BLaER1 (cell line): ENCODE measurements at regions not wholly inside any gene's neighbourhood (a gene's known extent, or its start where the extent isn't known, plus 50 kb on each side); places are given as distances from the start of the nearest gene placed in this dataset.

ENCODE experiments used
- H3K27ac ChIP-seq: shearing (Covaris generic); formaldehyde crosslinking; 2 replicates; pipeline ENCODE4 v1.8.1; 2022
- H3K27me3 ChIP-seq: shearing (Covaris generic); formaldehyde crosslinking; 2 replicates; pipeline ENCODE4 v1.8.1; 2022
- H3K36me3 ChIP-seq: shearing (Covaris generic); formaldehyde crosslinking; 2 replicates; pipeline ENCODE4 v1.8.1; 2022
- H3K4me1 ChIP-seq: shearing (Covaris generic); formaldehyde crosslinking; 2 replicates; pipeline ENCODE4 v1.8.1; 2022
- H3K4me2 ChIP-seq: shearing (Covaris generic); formaldehyde crosslinking; 2 replicates; pipeline ENCODE4 v1.8.1; 2022
- H3K4me3 ChIP-seq: shearing (Covaris generic); formaldehyde crosslinking; 2 replicates; pipeline ENCODE4 v1.8.1; 2022
- H3K9ac ChIP-seq: shearing (Covaris generic); formaldehyde crosslinking; 2 replicates; pipeline ENCODE4 v1.8.1; 2022
- H3K9me3 ChIP-seq: shearing (Covaris generic); formaldehyde crosslinking; 2 replicates; pipeline ENCODE4 v1.8.1; 2022
- H4K20me1 ChIP-seq: shearing (Covaris generic); formaldehyde crosslinking; 2 replicates; pipeline ENCODE4 v1.8.1; 2022
- Cebpa-rat ChIP-seq: shearing (Covaris generic); IDR thresholded peaks from 2 replicates; pipeline ENCODE4 v1.8.1; 2022

GRCh38 chr17:63162406-63163157, 196.5 kb downstream of the TANC2 start:
- no peaks in the 10 kb centered on the region for H4K20me1 ChIP-seq
- H3K27me3 ChIP-seq, result no peaks in the 10 kb centered on the region
- H3K36me3 ChIP-seq, result no peaks in the 10 kb centered on the region
- no peaks in the 10 kb centered on the region for H3K9me3 ChIP-seq
- TF ChIP-seq Cebpa-rat, result no peak
- no peak overlapping the region for H3K9ac ChIP-seq
- no peak overlapping the region for H3K4me3 ChIP-seq
- H3K27ac ChIP-seq, result no peak overlapping the region
- H3K4me1 ChIP-seq, result no peaks in the 10 kb centered on the region
- H3K4me2 ChIP-seq, result no peak overlapping the region

GRCh38 chr17:63163158-63163520, 197.1 kb downstream of the TANC2 start:
- H3K9ac ChIP-seq, result no peak overlapping the region

GRCh38 chr17:63165400-63165799, 199.4 kb downstream of the TANC2 start:
- no peak for TF ChIP-seq Cebpa-rat
- Histone ChIP-seq H3K9ac (no peak overlapping the region), H3K4me2 (no peak overlapping the region), H4K20me1 (no peaks in the 10 kb centered on the region), H3K4me1 (no peaks in the 10 kb centered on the region), H3K4me3 (no peak overlapping the region), H3K27me3 (no peaks in the 10 kb centered on the region), H3K27ac (no peak overlapping the region), H3K9me3 (no peaks in the 10 kb centered on the region), H3K36me3 (no peaks in the 10 kb centered on the region)

More at GRCh38 chr17:63163158-63163520, 197.1 kb downstream of the TANC2 start:
- no peak overlapping the region for H3K4me3 ChIP-seq
- H3K27me3 ChIP-seq, result no peaks in the 10 kb centered on the region
- H3K9me3 ChIP-seq, result no peaks in the 10 kb centered on the region
- no peaks in the 10 kb centered on the region for H3K36me3 ChIP-seq
- no peaks in the 10 kb centered on the region for H3K4me1 ChIP-seq
- H4K20me1 ChIP-seq, result no peaks in the 10 kb centered on the region
- no peak for TF ChIP-seq Cebpa-rat
- H3K4me2 ChIP-seq, result no peak overlapping the region
- no peak overlapping the region for H3K27ac ChIP-seq

- Histone ChIP-seq H3K4me3 (no peak overlapping the region), H3K27me3 (no peaks in the 10 kb centered on the region), H3K9ac (no peak overlapping the region), H3K36me3 (no peaks in the 10 kb centered on the region), H3K9me3 (peaks cover 6% of the 10 kb centered on the region; the same call in 1 of the 2 replicates), H3K4me1 (no peaks in the 10 kb centered on the region), H3K4me2 (no peak overlapping the region), H3K27ac (no peak overlapping the region), H4K20me1 (no peaks in the 10 kb centered on the region)
- no peak for TF ChIP-seq Cebpa-rat
These were observed 204.8 kb downstream of the TANC2 start for GRCh38 chr17:63170795-63171194.

GRCh38 chr17:63171428-63172393, 205.7 kb downstream of the TANC2 start:
- Histone ChIP-seq H4K20me1 (no peaks in the 10 kb centered on the region), H3K9me3 (peaks cover 14% of the 10 kb centered on the region), H3K27ac (no peak overlapping the region), H3K4me1 (no peaks in the 10 kb centered on the region), H3K4me3 (no peak overlapping the region), H3K9ac (no peak overlapping the region), H3K36me3 (no peaks in the 10 kb centered on the region), H3K27me3 (no peaks in the 10 kb centered on the region), H3K4me2 (no peak overlapping the region)
- no peak for TF ChIP-seq Cebpa-rat

GRCh38 chr17:63173450-63173849, 207.4 kb downstream of the TANC2 start:
- Histone ChIP-seq H3K4me1 (no peaks in the 10 kb centered on the region), H3K9me3 (peaks cover 14% of the 10 kb centered on the region), H3K4me2 (no peak overlapping the region), H3K27ac (no peak overlapping the region), H3K4me3 (no peak overlapping the region), H3K9ac (no peak overlapping the region), H3K36me3 (no peaks in the 10 kb centered on the region), H4K20me1 (no peaks in the 10 kb centered on the region), H3K27me3 (no peaks in the 10 kb centered on the region)
- no peak for TF ChIP-seq Cebpa-rat

GRCh38 chr17:63173903-63174302, 207.9 kb downstream of the TANC2 start:
- H4K20me1 ChIP-seq, result no peaks in the 10 kb centered on the region
- no peak overlapping the region for H3K9ac ChIP-seq
- H3K36me3 ChIP-seq, result no peaks in the 10 kb centered on the region
- peaks cover 14% of the 10 kb centered on the region for H3K9me3 ChIP-seq
- no peak overlapping the region for H3K4me2 ChIP-seq
- no peaks in the 10 kb centered on the region for H3K27me3 ChIP-seq
- no peak overlapping the region for H3K27ac ChIP-seq
- H3K4me1 ChIP-seq, result no peaks in the 10 kb centered on the region
- TF ChIP-seq Cebpa-rat, result no peak
- no peak overlapping the region for H3K4me3 ChIP-seq

GRCh38 chr17:63178530-63178929, 212.5 kb downstream of the TANC2 start:
- Histone ChIP-seq H3K4me2 (no peak overlapping the region), H3K27ac (no peak overlapping the region)

GRCh38 chr17:63181856-63182255, 215.8 kb downstream of the TANC2 start:
- Histone ChIP-seq H3K4me3 (no peak overlapping the region), H3K36me3 (no peaks in the 10 kb centered on the region), H3K27me3 (no peaks in the 10 kb centered on the region), H3K27ac (no peak overlapping the region), H3K4me1 (no peaks in the 10 kb centered on the region), H4K20me1 (no peaks in the 10 kb centered on the region), H3K9me3 (no peaks in the 10 kb centered on the region), H3K4me2 (no peak overlapping the region), H3K9ac (no peak overlapping the region)
- TF ChIP-seq Cebpa-rat, result no peak

More at GRCh38 chr17:63178530-63178929, 212.5 kb downstream of the TANC2 start:
- Histone ChIP-seq H3K36me3 (no peaks in the 10 kb centered on the region), H3K4me3 (no peak overlapping the region), H3K9ac (no peak overlapping the region), H3K4me1 (no peaks in the 10 kb centered on the region), H3K9me3 (peaks cover 14% of the 10 kb centered on the region), H4K20me1 (no peaks in the 10 kb centered on the region), H3K27me3 (no peaks in the 10 kb centered on the region)
- no peak for TF ChIP-seq Cebpa-rat

GRCh38 chr17:63185420-63185819, 219.4 kb downstream of the TANC2 start:
- Histone ChIP-seq H3K4me2 (no peak overlapping the region), H3K27ac (no peak overlapping the region), H3K9ac (no peak overlapping the region), H3K9me3 (no peaks in the 10 kb centered on the region), H3K27me3 (no peaks in the 10 kb centered on the region), H3K4me3 (no peak overlapping the region), H3K36me3 (no peaks in the 10 kb centered on the region), H4K20me1 (no peaks in the 10 kb centered on the region), H3K4me1 (no peaks in the 10 kb centered on the region)
- TF ChIP-seq Cebpa-rat, result no peak
